Osteocyte (in vitro differentiated cells): ENCODE measurements at regions not wholly inside any gene's neighbourhood (a gene's known extent, or its start where the extent isn't known, plus 50 kb on each side); places are given as distances from the start of the nearest gene placed in this dataset.
A peak's percentile ranks its signal among the peaks of the same experiment; 100 is the strongest.

Experiments
- DNase-seq: peaks from one replicate; pipeline ENCODE4 v3.0.0; 2021; ENCODE audit warnings: mixed read lengths; ENCODE audit not compliant: unreplicated experiment; ENCODE audit errors: extremely low spot score
- H3K27ac Mint-ChIP-seq: one replicate; pipeline ENCODE4 v1.8.0; 2021; ENCODE audit warnings: mild to moderate bottlenecking, mixed read lengths; ENCODE audit not compliant: unreplicated experiment
- H3K27me3 Mint-ChIP-seq: one replicate; pipeline ENCODE4 v1.8.0; 2021; ENCODE audit warnings: mixed read lengths; ENCODE audit not compliant: unreplicated experiment
- H3K36me3 Mint-ChIP-seq: one replicate; pipeline ENCODE4 v1.8.0; 2021; ENCODE audit warnings: mixed read lengths; ENCODE audit not compliant: unreplicated experiment
- H3K4me1 Mint-ChIP-seq: one replicate; pipeline ENCODE4 v1.8.0; 2021; ENCODE audit warnings: mixed read lengths; ENCODE audit not compliant: unreplicated experiment
- H3K4me3 Mint-ChIP-seq: one replicate; pipeline ENCODE4 v1.8.0; 2021; ENCODE audit warnings: mild to moderate bottlenecking, moderate library complexity, mixed read lengths; ENCODE audit not compliant: unreplicated experiment
- H3K9me3 Mint-ChIP-seq: one replicate; pipeline ENCODE4 v1.8.0; 2021; ENCODE audit warnings: mixed read lengths; ENCODE audit not compliant: unreplicated experiment
- TF ChIP-seq, protein P1 (sequence below): fragments of 200-600 bp; sonication (generic); IDR thresholded peaks from 2 replicates; pipeline ENCODE4 v1.5.0; 2021; ENCODE audit warnings: antibody characterized with exemption, mild to moderate bottlenecking, moderate library complexity

GRCh38 chr11:69396948-69397307, 84.5 kb upstream of the LINC01488 start:
- TF ChIP-seq, protein P1, sequence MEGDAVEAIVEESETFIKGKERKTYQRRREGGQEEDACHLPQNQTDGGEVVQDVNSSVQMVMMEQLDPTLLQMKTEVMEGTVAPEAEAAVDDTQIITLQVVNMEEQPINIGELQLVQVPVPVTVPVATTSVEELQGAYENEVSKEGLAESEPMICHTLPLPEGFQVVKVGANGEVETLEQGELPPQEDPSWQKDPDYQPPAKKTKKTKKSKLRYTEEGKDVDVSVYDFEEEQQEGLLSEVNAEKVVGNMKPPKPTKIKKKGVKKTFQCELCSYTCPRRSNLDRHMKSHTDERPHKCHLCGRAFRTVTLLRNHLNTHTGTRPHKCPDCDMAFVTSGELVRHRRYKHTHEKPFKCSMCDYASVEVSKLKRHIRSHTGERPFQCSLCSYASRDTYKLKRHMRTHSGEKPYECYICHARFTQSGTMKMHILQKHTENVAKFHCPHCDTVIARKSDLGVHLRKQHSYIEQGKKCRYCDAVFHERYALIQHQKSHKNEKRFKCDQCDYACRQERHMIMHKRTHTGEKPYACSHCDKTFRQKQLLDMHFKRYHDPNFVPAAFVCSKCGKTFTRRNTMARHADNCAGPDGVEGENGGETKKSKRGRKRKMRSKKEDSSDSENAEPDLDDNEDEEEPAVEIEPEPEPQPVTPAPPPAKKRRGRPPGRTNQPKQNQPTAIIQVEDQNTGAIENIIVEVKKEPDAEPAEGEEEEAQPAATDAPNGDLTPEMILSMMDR = no peak
- Mint-ChIP-seq H3K4me1 (peaks cover 19% of the 10 kb centered on the region), H3K4me3 (no peak overlapping the region), H3K27ac (no peak overlapping the region), H3K36me3 (no peaks in the 10 kb centered on the region), H3K9me3 (no peaks in the 10 kb centered on the region), H3K27me3 (no peaks in the 10 kb centered on the region)
- DNase-seq = no peak

DNA sequence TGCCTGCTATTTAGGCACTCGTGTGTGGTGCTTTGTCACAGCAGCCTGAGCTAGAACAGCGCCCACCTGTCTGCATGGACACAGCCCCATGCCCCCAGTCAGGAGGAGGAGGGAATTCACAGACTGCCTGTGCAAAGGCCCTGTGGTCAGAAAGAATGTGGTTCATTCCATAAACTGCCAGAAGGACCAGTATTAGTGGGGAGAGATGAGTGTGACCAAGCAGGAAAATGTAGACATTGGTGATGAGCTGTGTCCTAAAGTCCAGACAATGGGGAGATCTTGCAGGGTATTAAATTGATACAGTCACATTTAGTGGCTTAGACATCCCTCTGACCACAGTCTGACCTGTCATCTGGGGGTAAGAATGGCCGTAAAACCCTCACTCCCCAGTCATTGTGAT, 83.7 kb upstream of the LINC01488 start:
- DNase-seq = no peak
- Mint-ChIP-seq H3K4me3 (no peak overlapping the region), H3K36me3 (no peaks in the 10 kb centered on the region), H3K9me3 (peaks cover 4% of the 10 kb centered on the region), H3K4me1 (peaks cover 19% of the 10 kb centered on the region), H3K27me3 (no peaks in the 10 kb centered on the region), H3K27ac (no peak overlapping the region)
- TF ChIP-seq, protein P1 = no peak

GRCh38 chr11:69398529-69399492, 82.7 kb upstream of the LINC01488 start:
- no peak for DNase-seq
- Mint-ChIP-seq H3K4me3 (no peak overlapping the region), H3K36me3 (no peaks in the 10 kb centered on the region), H3K27ac (peak overlapping the region; percentile 38), H3K9me3 (peaks cover 11% of the 10 kb centered on the region), H3K27me3 (no peaks in the 10 kb centered on the region), H3K4me1 (peaks cover 23% of the 10 kb centered on the region)
- TF ChIP-seq, protein P1 = no peak

DNA sequence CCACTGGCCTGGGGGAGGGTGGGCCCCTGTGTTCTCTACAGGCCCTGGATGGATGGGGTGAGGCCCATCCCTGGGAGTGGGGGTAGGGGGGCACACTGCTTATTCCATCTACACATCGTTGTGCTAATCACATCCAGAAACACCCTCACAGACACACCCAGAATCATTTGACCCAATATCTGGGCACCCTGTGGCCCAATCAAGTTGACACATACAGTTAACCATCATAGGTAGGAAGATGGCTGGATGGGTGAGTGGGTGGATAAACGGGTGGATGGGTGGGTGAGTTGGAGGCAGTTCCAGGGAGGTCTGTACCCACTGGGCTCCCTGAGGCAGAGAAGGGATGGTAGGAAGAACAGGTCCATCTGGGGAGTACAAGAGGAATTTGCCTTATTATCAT, 81.3 kb upstream of the LINC01488 start:
- Mint-ChIP-seq H3K4me1 (peaks cover 24% of the 10 kb centered on the region), H3K27ac (no peak overlapping the region), H3K27me3 (no peaks in the 10 kb centered on the region), H3K36me3 (no peaks in the 10 kb centered on the region), H3K9me3 (peaks cover 11% of the 10 kb centered on the region), H3K4me3 (no peak overlapping the region)
- TF ChIP-seq, protein P1 = no peak
- no peak for DNase-seq

- Mint-ChIP-seq H3K9me3 (peaks cover 11% of the 10 kb centered on the region), H3K4me1 (peaks cover 23% of the 10 kb centered on the region)
- DNase-seq = no peak
Measured at GRCh38 chr11:69400771-69401590, 80.5 kb upstream of the LINC01488 start.

More at GRCh38 chr11:69400771-69401590, 80.5 kb upstream of the LINC01488 start:
- Mint-ChIP-seq H3K27ac (no peak overlapping the region), H3K27me3 (no peaks in the 10 kb centered on the region), H3K36me3 (no peaks in the 10 kb centered on the region), H3K4me3 (no peak overlapping the region)
- TF ChIP-seq, protein P1 = no peak
